Activated naive CD8-positive, alpha-beta T cell treated with anti-CD3 and anti-CD28 coated beads, Interleukin-2, amount 50 U/mL, for 24 hours (primary cell): ENCODE measurements at regions not wholly inside any gene's neighbourhood (a gene's known extent, or its start where the extent isn't known, plus 50 kb on each side); places are given as distances from the start of the nearest gene placed in this dataset.
"Not testable (repeated sequence)": the region's sequence is repeated elsewhere in the genome, so short reads cannot be mapped to it uniquely, and the experiment has no call there.

Experiments
- ATAC-seq: fragments of 150-1000 bp; cut with Tn5 transposase; one replicate; pipeline ENCODE4 v1.10.0; 2021
- DNase-seq: peaks from one replicate; pipeline ENCODE4 v3.0.0; 2021
- H3K27ac Mint-ChIP-seq: one replicate; pipeline ENCODE4 v1.8.0; 2021; ENCODE audit warnings: mild to moderate bottlenecking, mixed read lengths
- H3K27me3 Mint-ChIP-seq: one replicate; pipeline ENCODE4 v1.8.0; 2021; ENCODE audit warnings: mixed read lengths
- H3K36me3 Mint-ChIP-seq: one replicate; pipeline ENCODE4 v1.8.0; 2021; ENCODE audit warnings: low read depth, mixed read lengths
- H3K4me1 Mint-ChIP-seq: one replicate; pipeline ENCODE4 v1.8.0; 2021; ENCODE audit warnings: mixed read lengths
- H3K4me3 Mint-ChIP-seq: one replicate; pipeline ENCODE4 v1.8.0; 2021; ENCODE audit warnings: mild to moderate bottlenecking, moderate library complexity, mixed read lengths
- H3K9me3 Mint-ChIP-seq: one replicate; pipeline ENCODE4 v1.8.0; 2021; ENCODE audit warnings: mixed read lengths

DNA sequence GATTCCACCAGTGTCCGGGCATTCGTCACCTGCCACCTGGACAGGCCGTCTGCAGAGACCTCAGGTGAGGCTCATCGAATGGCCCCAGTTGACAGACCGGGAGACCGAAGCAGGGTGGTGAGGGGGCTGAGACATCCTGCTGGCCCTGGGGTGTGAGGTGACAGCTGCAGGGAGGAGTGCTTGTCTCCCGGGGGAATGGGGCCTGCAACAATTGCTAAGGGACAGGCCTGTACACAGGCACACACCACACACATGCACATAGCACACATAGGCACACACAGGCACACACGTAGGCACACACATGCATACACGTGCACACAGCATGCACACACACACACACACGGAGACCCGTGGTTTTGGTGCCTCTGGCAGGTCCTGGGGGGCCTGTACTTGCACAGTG is 4363.9 kb upstream of the TPTE start:
- not testable (repeated sequence) for ATAC-seq, H3K27me3 Mint-ChIP-seq, H3K27ac Mint-ChIP-seq, H3K36me3 Mint-ChIP-seq, H3K4me1 Mint-ChIP-seq, H3K4me3 Mint-ChIP-seq, DNase-seq, H3K9me3 Mint-ChIP-seq

- not testable (repeated sequence) for H3K27me3 Mint-ChIP-seq, ATAC-seq, H3K9me3 Mint-ChIP-seq, H3K4me3 Mint-ChIP-seq, H3K36me3 Mint-ChIP-seq, H3K27ac Mint-ChIP-seq, H3K4me1 Mint-ChIP-seq
- DNase-seq: peak; percentile 1
Measured at GRCh38 chr21:6158171-6158570, 4363.2 kb upstream of the TPTE start.
